T-cell (primary cell): ENCODE measurements at regions not wholly inside any gene's neighbourhood (a gene's known extent, or its start where the extent isn't known, plus 50 kb on each side); places are given as distances from the start of the nearest gene placed in this dataset.
A peak's percentile ranks its signal among the peaks of the same experiment; 100 is the strongest.
"Not testable (repeated sequence)": the region's sequence is repeated elsewhere in the genome, so short reads cannot be mapped to it uniquely, and the experiment has no call there.

Experiments
- ATAC-seq, 4 experiments: fragments of 200-7000 bp in 3 of 4; fragments of 150-1000 bp in 1 of 4; cut with Tn5 transposase; replicated peaks in 1 of 4; 1 replicate in 3 of 4; 2 replicates in 1 of 4; pipeline ENCODE4 v1.10.0; 2021; ENCODE audit warnings: moderate library complexity in 3 of 4, mild to moderate bottlenecking in 2 of 4, moderate number of reproducible peaks in 1 of 4
- CTCF ChIA-PET, 2 donors: fragments of 300-600 bp; sonication (Branson Sonifier 250); formaldehyde crosslinking; loops; one replicate each; lab custom pipeline; 2022; ENCODE audit warnings: antibody characterized with exemption in 2 of 2; lab: Charles Lee
- POLR2A ChIA-PET, 2 donors: fragments of 300-600 bp; sonication (Branson Sonifier 250); formaldehyde crosslinking; loops; one replicate each; lab custom pipeline; 2022; ENCODE audit warnings: antibody characterized with exemption in 2 of 2; lab: Charles Lee
- DNase-seq, 35 experiments: peaks; one replicate each; pipeline versions ENCODE4 v3.0.0 to v3.0.0-alpha.2; 2013 to 2023
- H3K27ac ChIP-seq: one replicate; pipeline ENCODE4 v1.5.1; 2013; ENCODE audit warnings: low read length
- H3K27me3 ChIP-seq, 2 experiments: replicated peaks in 1 of 2; 1 replicate in 1 of 2; 2 replicates in 1 of 2; pipeline versions ENCODE4 v1.6.1 to v1.7.0; 2013; ENCODE audit warnings: low read length in 1 of 2, mixed read lengths in 1 of 2; ENCODE audit not compliant: control insufficient read depth in 2 of 2, insufficient read depth in 2 of 2; ENCODE audit errors: extremely low read depth in 1 of 2
- H3K36me3 ChIP-seq, 2 donors: 1 replicate in 1 of 2; 2 replicates in 1 of 2; pipeline versions ENCODE4 v1.6.1 to v1.7.0; 2013; ENCODE audit warnings: low read length in 1 of 2; ENCODE audit not compliant: control insufficient read depth in 2 of 2, insufficient read depth in 1 of 2; ENCODE audit errors: extremely low read depth in 1 of 2
- H3K4me1 ChIP-seq, 2 experiments: 1 replicate in 1 of 2; 2 replicates in 1 of 2; pipeline versions ENCODE4 v1.6.1 to v1.7.0; 2013; ENCODE audit warnings: low read length in 2 of 2, mixed read lengths in 1 of 2; ENCODE audit not compliant: insufficient read depth in 2 of 2, control insufficient read depth in 1 of 2; ENCODE audit errors: extremely low read depth in 1 of 2
- H3K4me3 ChIP-seq, 2 donors: 1 replicate in 1 of 2; 2 replicates in 1 of 2; pipeline versions ENCODE4 v1.5.1 to v1.7.0; 2013; ENCODE audit warnings: mild to moderate bottlenecking in 2 of 2, low read length in 1 of 2, moderate library complexity in 1 of 2; ENCODE audit not compliant: control insufficient read depth in 1 of 2; ENCODE audit errors: extremely low read depth in 1 of 2
- H3K9me3 ChIP-seq: 2 replicates; pipeline ENCODE4 v1.7.0; 2013
- H3K27ac Mint-ChIP-seq, 2 donors: one replicate each; pipeline ENCODE4 v1.8.0; 2020 to 2021; ENCODE audit warnings: mild to moderate bottlenecking in 2 of 2, mixed read lengths in 2 of 2
- H3K27me3 Mint-ChIP-seq, 2 donors: one replicate each; pipeline ENCODE4 v1.8.0; 2021 to 2022; ENCODE audit warnings: mixed read lengths in 2 of 2
- H3K36me3 Mint-ChIP-seq: one replicate; pipeline ENCODE4 v1.8.0; 2021; ENCODE audit warnings: mixed read lengths
- H3K4me1 Mint-ChIP-seq, 3 donors: one replicate each; pipeline ENCODE4 v1.8.0; 2020 to 2022; ENCODE audit warnings: mixed read lengths in 3 of 3, mild to moderate bottlenecking in 1 of 3
- H3K4me3 Mint-ChIP-seq, 3 donors: one replicate each; pipeline ENCODE4 v1.8.0; 2020 to 2022; ENCODE audit warnings: mild to moderate bottlenecking in 3 of 3, mixed read lengths in 3 of 3, moderate library complexity in 3 of 3
- H3K9me3 Mint-ChIP-seq, 3 donors: one replicate each; pipeline ENCODE4 v1.8.0; 2020 to 2022; ENCODE audit warnings: mixed read lengths in 3 of 3
- whole genome bisulfite sequencing: methylation state at CpG from one replicate; pipeline ENCODE4 v1.1.5; 2013; ENCODE audit warnings: missing lambda C conversion rate; ENCODE audit not compliant: insufficient coverage; 5-methylcytosine and 5-hydroxymethylcytosine counted together

DNA sequence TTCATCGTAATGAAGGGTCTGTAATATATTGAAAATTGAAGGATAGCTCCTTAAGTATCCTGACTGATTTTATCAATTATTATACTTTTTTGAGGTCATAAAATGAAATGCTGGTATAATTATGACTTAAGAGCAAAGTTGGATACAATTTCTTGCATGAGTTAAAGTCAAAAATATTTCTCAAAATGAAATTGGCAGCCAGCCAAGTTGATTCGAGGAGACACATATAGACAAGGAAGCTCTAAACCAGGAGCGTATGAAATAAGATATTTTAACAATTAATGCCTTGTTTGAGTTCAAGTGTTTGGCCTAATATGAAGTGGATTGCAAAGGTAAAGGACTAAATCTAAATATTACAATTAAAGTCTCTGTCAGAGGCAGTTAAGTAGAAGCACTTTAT lies 260.4 kb upstream of the DSEL start:
- H3K36me3 Mint-ChIP-seq = no peaks in the 10 kb centered on the region
- H3K27me3 Mint-ChIP-seq = no peaks in the 10 kb centered on the region
- H3K4me1 ChIP-seq = no peaks in the 10 kb centered on the region
- H3K4me3 Mint-ChIP-seq = no peak overlapping the region
- peak in 1 of 35 experiments; percentile 1 for DNase-seq
- no peaks in the 10 kb centered on the region for H3K9me3 Mint-ChIP-seq
- no peaks in the 10 kb centered on the region for H3K9me3 ChIP-seq
- H3K4me1 Mint-ChIP-seq = no peaks in the 10 kb centered on the region
- H3K4me3 ChIP-seq = no peak overlapping the region
- no peak for ATAC-seq
- no peaks in the 10 kb centered on the region for H3K36me3 ChIP-seq
- H3K27ac Mint-ChIP-seq = no peak overlapping the region
- no peak overlapping the region for H3K27ac ChIP-seq
- ChIA-PET POLR2A (no interaction called here), CTCF (no interaction called here)
- no peaks in the 10 kb centered on the region for H3K27me3 ChIP-seq
- WGBS = 100% methylated on average over 1 of the region's 3 CpGs

DNA sequence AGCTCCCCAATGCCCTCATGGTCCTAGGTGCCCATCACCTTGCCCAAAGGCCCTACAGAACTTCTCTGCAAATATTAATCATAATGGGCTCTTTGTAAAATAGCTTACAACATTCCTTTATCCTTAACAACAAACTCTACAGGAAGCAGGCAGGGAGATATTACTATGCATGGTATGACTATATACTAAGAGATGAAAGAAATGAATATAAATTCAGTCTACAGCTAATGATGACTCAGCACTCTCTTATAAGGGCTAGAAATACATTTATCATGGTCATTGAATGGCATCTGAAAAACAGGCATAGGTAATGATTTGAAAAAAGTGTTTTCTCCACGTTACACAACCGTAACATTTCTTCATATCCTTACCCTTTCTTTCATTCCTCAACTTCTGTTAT lies 254.8 kb upstream of the DSEL start:
- no CpG with 5 or more reads among the region's 2 CpGs for WGBS
- ChIA-PET POLR2A (interaction anchor here in 1 of 2 donors (0.6 kb wide), 1 partner anchor 499 kb away, joined by 3 read pairs; no protein-coding TSS in a partner anchor), CTCF (no interaction called here)
- no peaks in the 10 kb centered on the region for H3K4me1 Mint-ChIP-seq
- ATAC-seq = no peak
- no peak overlapping the region for H3K4me3 ChIP-seq
- no peak overlapping the region for H3K4me3 Mint-ChIP-seq
- no peaks in the 10 kb centered on the region for H3K9me3 ChIP-seq
- DNase-seq = no peak
- no peaks in the 10 kb centered on the region for H3K36me3 Mint-ChIP-seq
- H3K27me3 Mint-ChIP-seq = no peaks in the 10 kb centered on the region
- H3K27ac ChIP-seq = no peak overlapping the region
- H3K9me3 Mint-ChIP-seq = no peaks in the 10 kb centered on the region
- no peaks in the 10 kb centered on the region for H3K27me3 ChIP-seq
- H3K4me1 ChIP-seq = no peaks in the 10 kb centered on the region
- H3K27ac Mint-ChIP-seq = no peak overlapping the region
- no peaks in the 10 kb centered on the region for H3K36me3 ChIP-seq

DNA sequence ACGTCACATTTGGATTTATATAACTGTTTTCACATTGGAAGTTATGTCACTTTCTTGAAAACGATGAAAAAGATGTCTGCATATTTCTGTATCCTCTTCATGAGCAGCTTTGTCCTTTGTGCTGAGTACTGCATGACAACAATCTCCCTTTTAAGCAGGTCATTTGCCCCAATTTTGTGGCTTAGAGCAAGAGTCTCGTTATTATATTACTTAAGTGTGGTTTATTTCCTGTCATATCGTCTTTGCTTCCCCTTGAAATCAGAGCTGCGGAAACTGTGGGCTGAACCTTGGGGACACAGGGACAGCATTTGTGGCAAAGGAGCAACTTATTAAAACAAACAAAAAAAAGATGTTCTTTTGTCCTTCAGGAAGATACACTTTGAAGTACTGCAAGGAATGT lies 254.0 kb upstream of the DSEL start:
- H3K36me3 Mint-ChIP-seq = no peaks in the 10 kb centered on the region
- no peaks in the 10 kb centered on the region for H3K9me3 Mint-ChIP-seq
- H3K27me3 Mint-ChIP-seq = no peaks in the 10 kb centered on the region
- H3K4me3 Mint-ChIP-seq = no peak overlapping the region
- ChIA-PET POLR2A (interaction anchor here in 1 of 2 donors (0.6 kb wide), 1 partner anchor 498 kb away, joined by 3 read pairs; no protein-coding TSS in a partner anchor), CTCF (no interaction called here)
- H3K27ac Mint-ChIP-seq = no peak overlapping the region
- H3K4me1 Mint-ChIP-seq = no peaks in the 10 kb centered on the region
- Histone ChIP-seq H3K27ac (no peak overlapping the region), H3K4me3 (no peak overlapping the region), H3K36me3 (no peaks in the 10 kb centered on the region), H3K4me1 (no peaks in the 10 kb centered on the region), H3K9me3 (no peaks in the 10 kb centered on the region), H3K27me3 (no peaks in the 10 kb centered on the region)
- no CpG with 5 or more reads among the region's 5 CpGs for WGBS
- ATAC-seq = no peak
- no peak for DNase-seq

DNA sequence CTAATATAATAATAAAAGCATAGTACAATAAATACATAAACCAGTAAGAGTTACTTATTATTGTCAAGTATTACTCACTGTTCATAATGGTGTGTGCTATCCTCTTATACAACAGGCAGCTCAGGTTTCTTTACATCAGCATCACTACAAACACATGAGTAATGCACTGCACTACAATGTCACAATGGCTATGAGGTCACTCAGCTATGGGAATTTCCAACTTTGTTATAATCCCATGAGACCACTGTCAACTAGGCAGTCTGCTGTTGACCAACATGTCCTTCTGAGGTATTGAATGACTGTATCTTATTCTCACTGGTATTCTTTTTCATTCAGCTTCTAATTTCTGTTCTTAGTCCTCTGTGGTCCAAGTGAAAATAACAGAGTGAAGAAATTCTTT lies 250.4 kb upstream of the DSEL start:
- CTCF ChIA-PET = interaction anchor here in 1 of 2 donors (0.6 kb wide), 1 partner anchor 1019 kb away, joined by 3 read pairs; no protein-coding TSS in a partner anchor
- no peak for DNase-seq
- H3K4me1 Mint-ChIP-seq = no peaks in the 10 kb centered on the region
- H3K9me3 ChIP-seq = no peaks in the 10 kb centered on the region
- no peaks in the 10 kb centered on the region for H3K36me3 ChIP-seq
- no peak overlapping the region for H3K4me3 ChIP-seq
- no peak overlapping the region for H3K27ac Mint-ChIP-seq
- H3K36me3 Mint-ChIP-seq = no peaks in the 10 kb centered on the region
- H3K4me3 Mint-ChIP-seq = no peak overlapping the region
- H3K27me3 Mint-ChIP-seq = no peaks in the 10 kb centered on the region
- H3K9me3 Mint-ChIP-seq = no peaks in the 10 kb centered on the region
- no peaks in the 10 kb centered on the region for H3K27me3 ChIP-seq
- H3K27ac ChIP-seq = no peak overlapping the region
- ATAC-seq = no peak
- POLR2A ChIA-PET = no interaction called here
- no peaks in the 10 kb centered on the region for H3K4me1 ChIP-seq

DNA sequence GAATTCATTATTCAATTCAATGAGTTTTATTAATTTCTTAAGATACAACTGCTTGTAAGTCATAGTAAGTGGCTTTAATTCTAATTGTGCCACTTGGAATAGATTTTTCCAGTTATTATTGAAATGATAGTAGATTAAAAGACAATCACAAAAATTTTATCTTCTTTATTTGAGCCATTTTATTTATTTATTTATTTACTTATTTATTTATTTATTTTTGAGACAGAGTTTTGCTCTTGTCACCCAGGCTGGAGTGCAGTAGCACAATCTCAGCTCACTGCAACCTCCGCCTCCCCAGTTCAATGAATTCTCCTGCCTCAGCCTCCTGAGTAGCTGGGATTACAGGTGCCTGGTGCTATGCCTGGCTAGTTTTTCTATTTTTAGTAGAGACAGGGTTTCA lies 235.7 kb upstream of the DSEL start:
- H3K36me3 ChIP-seq, H3K27me3 ChIP-seq, H3K9me3 Mint-ChIP-seq, H3K27me3 Mint-ChIP-seq, H3K4me3 Mint-ChIP-seq, H3K4me1 ChIP-seq, H3K27ac Mint-ChIP-seq, DNase-seq, H3K9me3 ChIP-seq, CTCF ChIA-PET, H3K4me3 ChIP-seq, ATAC-seq, H3K4me1 Mint-ChIP-seq, POLR2A ChIA-PET, H3K27ac ChIP-seq, H3K36me3 Mint-ChIP-seq: not testable (repeated sequence)
- 100% methylated on average over 1 of the region's 1 CpG for WGBS

DNA sequence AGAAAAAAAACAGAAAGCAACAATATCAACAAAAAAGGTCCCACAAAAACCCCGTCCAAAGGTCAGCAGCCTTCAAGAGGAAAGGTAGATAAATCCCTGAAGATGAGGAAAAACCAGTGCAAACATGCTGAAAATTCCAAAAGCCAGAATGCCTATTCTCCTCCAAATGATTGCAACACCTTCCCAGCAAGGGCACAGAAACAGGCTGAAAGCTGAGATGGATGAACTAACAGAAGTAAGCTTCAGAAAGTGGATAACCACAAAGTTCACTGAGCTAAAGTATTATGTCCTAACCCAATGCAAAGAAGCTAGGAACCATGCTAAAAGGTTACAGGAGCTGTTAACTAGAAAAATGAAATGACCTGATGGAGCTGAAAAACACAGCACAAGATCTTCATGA lies 226.4 kb upstream of the DSEL start:
- no peak overlapping the region for H3K27ac ChIP-seq
- Mint-ChIP-seq H3K4me3 (no peak overlapping the region), H3K9me3 (peaks cover 20 to 30% (median 20%) of the 10 kb centered on the region in 3 donors), H3K27me3 (peaks cover 2 to 4% of the 10 kb centered on the region in 2 donors), H3K27ac (no peak overlapping the region), H3K36me3 (no peaks in the 10 kb centered on the region), H3K4me1 (no peaks in the 10 kb centered on the region)
- no peak for ATAC-seq
- DNase-seq = no peak
- no peaks in the 10 kb centered on the region for H3K36me3 ChIP-seq
- no CpG with 5 or more reads among the region's 1 CpG for WGBS
- no peak overlapping the region for H3K4me3 ChIP-seq
- peaks cover 0 to 11% of the 10 kb centered on the region in 2 experiments for H3K27me3 ChIP-seq
- CTCF ChIA-PET = no interaction called here
- no peaks in the 10 kb centered on the region for H3K4me1 ChIP-seq
- peaks cover 2% of the 10 kb centered on the region for H3K9me3 ChIP-seq
- POLR2A ChIA-PET = no interaction called here

DNA sequence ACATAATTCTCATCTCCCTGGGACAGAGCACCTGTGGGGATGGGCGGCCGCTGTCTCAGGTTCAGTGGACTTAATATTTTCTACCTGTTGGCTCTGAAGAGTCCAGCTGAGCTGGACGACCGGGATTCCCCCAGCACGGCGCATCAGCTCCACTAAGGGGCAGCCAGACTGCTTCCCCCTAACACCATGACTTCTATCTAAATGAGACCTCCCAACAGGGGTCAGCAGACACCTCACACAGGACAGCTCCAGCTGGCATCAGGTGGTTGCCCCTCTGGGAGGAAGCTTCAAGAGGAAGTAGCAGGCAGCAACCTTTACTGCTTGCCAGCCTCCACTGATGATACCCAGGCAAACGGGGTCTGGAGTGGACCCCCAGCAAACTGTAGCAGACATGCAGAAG lies 226.0 kb upstream of the DSEL start:
- ChIA-PET POLR2A (no interaction called here), CTCF (no interaction called here)
- peaks cover 0 to 11% of the 10 kb centered on the region in 2 experiments for H3K27me3 ChIP-seq
- 90% methylated on average over 6 of the region's 7 CpGs for WGBS
- DNase-seq (no peak), ATAC-seq (no peak)
- H3K9me3 Mint-ChIP-seq = peaks cover 17 to 28% (median 20%) of the 10 kb centered on the region in 3 donors
- H3K4me1 Mint-ChIP-seq = no peaks in the 10 kb centered on the region
- H3K4me1 ChIP-seq = no peaks in the 10 kb centered on the region
- H3K4me3 Mint-ChIP-seq = no peak overlapping the region
- peaks cover 2% of the 10 kb centered on the region for H3K9me3 ChIP-seq
- no peaks in the 10 kb centered on the region for H3K36me3 ChIP-seq
- H3K27ac Mint-ChIP-seq = no peak overlapping the region
- H3K36me3 Mint-ChIP-seq = no peaks in the 10 kb centered on the region
- H3K27ac ChIP-seq = no peak overlapping the region
- peaks cover 2 to 4% of the 10 kb centered on the region in 2 donors for H3K27me3 Mint-ChIP-seq
- H3K4me3 ChIP-seq = no peak overlapping the region
